Type B pancreatic cell (in vitro differentiated cells): ENCODE measurements at regions not wholly inside any gene's neighbourhood (a gene's known extent, or its start where the extent isn't known, plus 50 kb on each side); places are given as distances from the start of the nearest gene placed in this dataset.
A peak's percentile ranks its signal among the peaks of the same experiment; 100 is the strongest.

Experiments used
- DNase-seq: peaks from one replicate; pipeline ENCODE4 v3.0.0; 2021; ENCODE audit warnings: mixed read lengths; ENCODE audit not compliant: unreplicated experiment; ENCODE audit errors: extremely low spot score
- H3K27ac Mint-ChIP-seq: 2 replicates; pipeline ENCODE4 v1.8.0; 2021; ENCODE audit warnings: mild to moderate bottlenecking, mixed read lengths
- H3K27me3 Mint-ChIP-seq: 2 replicates; pipeline ENCODE4 v1.8.0; 2021; ENCODE audit warnings: mixed read lengths
- H3K36me3 Mint-ChIP-seq: 2 replicates; pipeline ENCODE4 v1.8.0; 2021; ENCODE audit warnings: mixed read lengths
- H3K4me1 Mint-ChIP-seq: one replicate; pipeline ENCODE4 v1.8.0; 2021; ENCODE audit warnings: mixed read lengths; ENCODE audit not compliant: unreplicated experiment
- H3K4me3 Mint-ChIP-seq: 2 replicates; pipeline ENCODE4 v1.8.0; 2021; ENCODE audit warnings: mild to moderate bottlenecking, mixed read lengths
- H3K9me3 Mint-ChIP-seq: 2 replicates; pipeline ENCODE4 v1.8.0; 2021; ENCODE audit warnings: mixed read lengths
- TF ChIP-seq, protein P1 (sequence below): fragments of 200-600 bp; sonication (generic); conservative IDR thresholded peaks from 2 replicates; pipeline ENCODE4 v1.5.0; 2021; ENCODE audit warnings: antibody characterized with exemption, mild to moderate bottlenecking

DNA sequence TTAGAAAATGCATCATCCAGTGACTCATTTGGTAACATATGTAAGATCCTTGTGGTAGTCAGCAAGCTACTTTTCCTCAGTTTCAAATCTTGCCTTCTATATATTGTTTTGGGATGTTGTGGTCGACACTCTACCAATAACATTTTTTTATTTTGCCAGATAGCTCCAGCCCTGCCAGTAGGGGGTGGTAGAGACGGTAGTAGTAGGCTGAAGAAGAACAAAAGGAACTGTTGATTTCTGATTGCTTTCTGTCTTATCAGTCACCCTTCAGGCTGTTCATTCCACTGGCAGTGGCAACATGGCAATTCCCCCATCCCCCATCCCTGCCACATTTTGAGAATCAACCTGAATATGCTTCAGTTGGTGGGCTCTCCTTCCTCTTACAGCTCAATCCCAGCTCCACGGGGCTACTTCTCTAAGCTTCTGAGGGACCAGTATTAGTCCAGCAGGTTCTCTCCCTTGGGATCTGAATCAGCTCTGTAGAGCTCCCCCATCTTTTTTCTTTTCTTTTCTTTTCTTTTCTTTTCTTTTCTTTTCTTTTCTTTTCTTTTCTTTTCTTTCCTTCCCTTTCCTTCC lies 171.5 kb upstream of the VEGFC start:
- DNase-seq = no peak
- no peaks in the 10 kb centered on the region for H3K36me3 Mint-ChIP-seq
- no peak overlapping the region for H3K4me3 Mint-ChIP-seq
- H3K27me3 Mint-ChIP-seq = no peaks in the 10 kb centered on the region
- no peak overlapping the region for H3K27ac Mint-ChIP-seq
- TF ChIP-seq, protein P1, sequence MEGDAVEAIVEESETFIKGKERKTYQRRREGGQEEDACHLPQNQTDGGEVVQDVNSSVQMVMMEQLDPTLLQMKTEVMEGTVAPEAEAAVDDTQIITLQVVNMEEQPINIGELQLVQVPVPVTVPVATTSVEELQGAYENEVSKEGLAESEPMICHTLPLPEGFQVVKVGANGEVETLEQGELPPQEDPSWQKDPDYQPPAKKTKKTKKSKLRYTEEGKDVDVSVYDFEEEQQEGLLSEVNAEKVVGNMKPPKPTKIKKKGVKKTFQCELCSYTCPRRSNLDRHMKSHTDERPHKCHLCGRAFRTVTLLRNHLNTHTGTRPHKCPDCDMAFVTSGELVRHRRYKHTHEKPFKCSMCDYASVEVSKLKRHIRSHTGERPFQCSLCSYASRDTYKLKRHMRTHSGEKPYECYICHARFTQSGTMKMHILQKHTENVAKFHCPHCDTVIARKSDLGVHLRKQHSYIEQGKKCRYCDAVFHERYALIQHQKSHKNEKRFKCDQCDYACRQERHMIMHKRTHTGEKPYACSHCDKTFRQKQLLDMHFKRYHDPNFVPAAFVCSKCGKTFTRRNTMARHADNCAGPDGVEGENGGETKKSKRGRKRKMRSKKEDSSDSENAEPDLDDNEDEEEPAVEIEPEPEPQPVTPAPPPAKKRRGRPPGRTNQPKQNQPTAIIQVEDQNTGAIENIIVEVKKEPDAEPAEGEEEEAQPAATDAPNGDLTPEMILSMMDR = peak; percentile 52
- H3K9me3 Mint-ChIP-seq = no peaks in the 10 kb centered on the region
- no peaks in the 10 kb centered on the region for H3K4me1 Mint-ChIP-seq

DNA sequence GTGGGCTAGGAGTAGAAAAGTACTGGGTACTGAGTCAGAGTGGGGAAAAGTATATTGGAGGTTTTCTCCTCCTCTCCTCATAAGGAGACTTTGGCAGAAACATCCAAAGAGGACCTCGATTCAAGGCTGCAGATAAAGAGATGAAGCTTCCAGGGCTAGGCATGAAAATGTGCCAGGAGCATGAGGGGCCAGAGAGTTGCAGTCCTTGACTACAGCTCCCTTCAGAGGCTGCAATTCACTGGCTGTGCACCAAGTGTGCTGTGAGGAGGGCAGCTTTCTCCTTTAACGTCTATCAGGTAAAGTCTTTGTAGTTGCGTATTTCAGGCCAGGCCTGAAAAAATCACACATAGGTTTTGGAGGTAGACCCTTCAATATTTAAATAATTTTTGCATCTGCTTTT lies 174.9 kb upstream of the VEGFC start:
- Mint-ChIP-seq H3K9me3 (no peaks in the 10 kb centered on the region), H3K4me3 (no peak overlapping the region), H3K27me3 (no peaks in the 10 kb centered on the region), H3K36me3 (no peaks in the 10 kb centered on the region), H3K4me1 (no peaks in the 10 kb centered on the region), H3K27ac (no peak overlapping the region)
- no peak for DNase-seq
- TF ChIP-seq, protein P1 = no peak

DNA sequence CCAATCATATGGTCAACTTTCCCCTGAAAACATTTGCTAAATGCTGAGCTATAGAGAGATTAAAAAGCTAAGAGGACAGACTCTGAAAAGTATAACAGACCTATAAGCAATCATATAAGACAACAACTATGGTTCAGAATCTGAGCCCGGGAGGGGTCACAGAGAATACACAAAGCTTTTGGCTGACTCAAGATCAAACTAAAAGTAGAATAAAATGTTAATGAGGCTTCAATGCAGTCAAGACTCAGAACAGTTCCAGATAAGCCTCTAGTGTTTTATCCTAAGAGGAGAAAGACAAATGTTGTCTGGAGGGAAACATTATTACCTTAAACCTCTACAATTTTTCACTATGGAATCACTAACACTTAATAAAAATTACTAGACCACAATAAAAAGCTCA lies 175.4 kb upstream of the VEGFC start:
- Mint-ChIP-seq H3K9me3 (no peaks in the 10 kb centered on the region), H3K36me3 (no peaks in the 10 kb centered on the region), H3K27ac (no peak overlapping the region), H3K27me3 (no peaks in the 10 kb centered on the region), H3K4me1 (no peaks in the 10 kb centered on the region), H3K4me3 (no peak overlapping the region)
- DNase-seq = no peak
- TF ChIP-seq, protein P1 = no peak

DNA sequence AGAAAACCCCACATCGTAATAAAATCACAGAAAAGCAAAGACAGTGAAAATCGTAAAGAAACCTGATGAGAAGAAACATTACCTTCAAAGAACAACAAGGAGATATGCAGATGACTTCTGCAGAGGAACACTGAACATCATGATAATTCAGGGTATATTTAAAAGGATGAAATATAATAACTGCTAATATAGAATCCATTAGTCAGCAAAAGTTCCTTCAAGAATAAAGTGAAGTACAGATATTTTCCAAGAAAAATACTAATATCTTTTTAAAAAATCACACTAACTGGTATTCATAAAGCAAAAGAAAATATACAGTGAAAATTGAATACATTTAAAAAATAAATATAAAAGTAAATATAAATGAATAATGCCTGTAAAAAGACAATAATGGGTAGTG lies 176.3 kb upstream of the VEGFC start:
- Mint-ChIP-seq H3K4me1 (no peaks in the 10 kb centered on the region), H3K9me3 (no peaks in the 10 kb centered on the region), H3K27ac (no peak overlapping the region), H3K27me3 (no peaks in the 10 kb centered on the region), H3K36me3 (no peaks in the 10 kb centered on the region), H3K4me3 (no peak overlapping the region)
- TF ChIP-seq, protein P1 = no peak
- DNase-seq = no peak

DNA sequence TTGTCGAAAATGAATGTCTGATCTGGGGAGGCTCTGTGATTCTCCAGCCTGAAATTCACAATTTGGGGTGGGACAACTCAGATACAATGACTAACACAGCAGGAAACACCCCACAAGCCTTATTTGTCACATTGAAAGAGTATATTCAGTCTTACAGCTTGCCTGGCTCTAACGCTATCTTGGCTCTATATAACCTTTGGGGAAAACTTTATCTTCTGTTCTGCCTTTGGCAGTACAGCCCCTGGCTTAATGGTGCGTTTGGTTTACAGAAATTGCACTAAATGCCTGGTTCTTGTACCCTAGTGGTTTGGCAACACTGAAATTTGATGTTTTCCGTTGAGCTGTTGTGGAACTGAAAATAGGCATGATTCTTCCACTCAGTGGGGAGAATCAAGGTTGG lies 178.1 kb upstream of the VEGFC start:
- Mint-ChIP-seq H3K27me3 (no peaks in the 10 kb centered on the region), H3K4me3 (no peak overlapping the region), H3K9me3 (no peaks in the 10 kb centered on the region), H3K4me1 (no peaks in the 10 kb centered on the region), H3K36me3 (no peaks in the 10 kb centered on the region), H3K27ac (no peak overlapping the region)
- TF ChIP-seq, protein P1 = no peak
- DNase-seq = no peak
